ACC112 (cell line): ENCODE measurements at regions not wholly inside any gene's neighbourhood (a gene's known extent, or its start where the extent isn't known, plus 50 kb on each side); places are given as distances from the start of the nearest gene placed in this dataset.
A peak's percentile ranks its signal among the peaks of the same experiment; 100 is the strongest.

ENCODE experiments used
- H2AFZ ChIP-seq: fragments of 200-600 bp; sonication (generic); one replicate; pipeline ENCODE4 v1.6.0; 2017; ENCODE audit warnings: antibody characterized with exemption, low read length; ENCODE audit not compliant: unreplicated experiment
- H3K27ac ChIP-seq: fragments of 200-600 bp; sonication (generic); 2 replicates; pipeline ENCODE4 v1.5.1; 2014; ENCODE audit warnings: low read depth, mild to moderate bottlenecking, antibody characterized with exemption, low read length, moderate library complexity
- H3K27me3 ChIP-seq: fragments of 200-600 bp; sonication (generic); 2 replicates; pipeline ENCODE4 v1.6.1; 2014; ENCODE audit warnings: mild to moderate bottlenecking, antibody characterized with exemption, low read length, moderate library complexity, mixed read lengths; ENCODE audit not compliant: insufficient read depth
- H3K36me3 ChIP-seq: fragments of 200-600 bp; sonication (generic); 2 replicates; pipeline ENCODE4 v1.6.1; 2016; ENCODE audit warnings: mild to moderate bottlenecking, antibody characterized with exemption, low read length, moderate library complexity, mixed read lengths; ENCODE audit not compliant: insufficient read depth
- H3K4me1 ChIP-seq: fragments of 200-600 bp; sonication (generic); one replicate; pipeline ENCODE4 v1.6.1; 2016; ENCODE audit warnings: low read length, mixed read lengths; ENCODE audit not compliant: insufficient read depth, unreplicated experiment, control insufficient read depth
- H3K4me3 ChIP-seq: fragments of 200-600 bp; sonication (generic); 2 replicates; pipeline ENCODE4 v1.5.1; 2014; ENCODE audit warnings: mild to moderate bottlenecking, low read depth, low read length
- H3K79me2 ChIP-seq: fragments of 200-600 bp; sonication (generic); one replicate; pipeline ENCODE4 v1.6.0; 2016; ENCODE audit warnings: low read length; ENCODE audit not compliant: control insufficient read depth, unreplicated experiment, insufficient read depth

DNA sequence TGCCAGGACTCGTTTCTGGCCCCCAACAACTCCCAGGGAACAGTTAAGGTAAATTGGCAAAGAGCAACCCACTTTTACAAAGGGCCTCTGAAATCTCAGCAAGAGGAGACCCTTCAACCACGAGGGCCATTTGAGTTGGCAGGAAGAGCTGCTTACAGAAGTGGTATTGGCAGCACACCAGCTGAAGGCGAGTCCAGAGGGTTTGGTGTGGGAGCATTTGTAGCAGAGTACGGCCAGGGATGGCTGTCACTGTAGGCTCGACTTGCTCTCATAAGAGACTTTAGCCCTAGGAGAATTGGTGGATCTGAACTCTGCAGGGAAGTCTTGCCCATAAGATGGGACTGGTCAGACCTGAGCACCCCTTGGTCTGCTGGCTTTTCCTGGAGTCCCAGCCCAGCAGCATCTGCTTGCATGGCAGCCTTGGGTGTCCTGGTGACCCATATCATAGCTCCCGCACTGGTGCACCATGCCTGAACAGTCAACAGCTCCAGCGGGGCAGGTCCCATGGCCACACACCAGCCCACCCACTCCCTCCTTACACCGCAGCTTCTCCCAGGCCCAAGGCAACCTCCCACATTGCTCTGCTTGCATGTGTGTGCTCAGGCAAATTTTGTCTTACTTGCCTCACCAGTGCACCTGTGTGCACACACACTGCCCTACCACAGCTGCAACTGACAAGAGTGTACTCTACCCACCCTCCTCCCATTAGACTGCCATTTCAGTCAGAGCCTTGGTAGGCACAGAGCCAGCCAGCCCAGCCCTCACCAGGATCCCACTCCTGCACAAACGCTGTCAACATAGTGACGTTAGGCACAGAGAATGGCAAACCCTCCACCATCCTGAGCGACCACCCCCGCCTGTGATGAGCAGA is 861.6 kb upstream of the DPPA4 start:
- H3K27ac ChIP-seq, result no peak overlapping the region
- no peaks in the 10 kb centered on the region for H3K27me3 ChIP-seq
- no peak overlapping the region for H3K4me3 ChIP-seq
- no peaks in the 10 kb centered on the region for H3K79me2 ChIP-seq
- no peaks in the 10 kb centered on the region for H3K36me3 ChIP-seq
- H2AFZ ChIP-seq, result no peak overlapping the region
- H3K4me1 ChIP-seq, result no peaks in the 10 kb centered on the region

DNA sequence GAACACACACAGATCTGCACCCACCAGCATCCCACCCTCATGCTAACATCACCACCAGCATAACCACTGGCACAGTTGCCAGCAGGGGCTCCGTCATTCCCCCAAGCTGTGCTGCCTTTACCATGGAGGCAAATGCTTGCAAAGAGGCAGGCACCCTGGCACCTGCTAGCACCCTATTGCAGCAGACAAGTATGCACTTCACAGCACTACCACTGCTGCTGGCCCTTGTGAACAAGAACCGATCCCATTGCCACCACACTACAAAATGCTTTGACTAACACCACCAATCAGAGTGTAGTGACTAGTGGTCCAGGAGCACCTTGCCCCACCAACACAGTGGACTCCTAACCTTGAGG is 862.2 kb upstream of the DPPA4 start:
- Histone ChIP-seq H3K4me1 (no peaks in the 10 kb centered on the region), H3K79me2 (no peaks in the 10 kb centered on the region), H3K36me3 (no peaks in the 10 kb centered on the region), H2AFZ (no peak overlapping the region), H3K27me3 (no peaks in the 10 kb centered on the region), H3K27ac (no peak overlapping the region), H3K4me3 (no peak overlapping the region)

DNA sequence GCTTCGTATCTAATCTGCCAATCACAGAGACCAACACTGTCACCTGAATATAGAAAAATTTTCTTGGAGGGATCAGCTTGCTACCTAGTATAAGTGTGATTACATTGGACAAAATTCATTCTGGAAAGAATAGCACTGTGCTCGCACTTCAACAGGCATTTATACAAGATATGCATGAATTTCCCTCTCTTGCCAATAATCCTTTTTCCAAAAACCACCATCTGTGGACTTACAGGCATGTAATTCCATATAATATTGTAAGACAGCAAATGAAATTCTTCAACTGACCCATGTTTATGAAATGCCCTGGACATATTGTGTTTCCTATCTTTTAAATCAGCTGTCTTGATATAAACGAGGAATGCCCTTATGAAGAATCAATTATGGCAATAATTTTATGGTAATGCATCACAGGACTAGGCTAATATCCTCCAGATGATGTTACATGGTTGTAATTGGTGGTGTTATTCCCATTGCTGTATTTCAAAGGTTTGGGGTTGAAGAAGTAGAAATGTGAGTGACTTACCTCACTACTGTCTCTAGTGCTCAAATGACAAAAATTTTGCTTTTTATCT is 861.4 kb upstream of the NECTIN3 start:
- H3K4me3 ChIP-seq, result no peak overlapping the region
- H3K27me3 ChIP-seq, result no peaks in the 10 kb centered on the region
- no peaks in the 10 kb centered on the region for H3K4me1 ChIP-seq
- H3K36me3 ChIP-seq, result no peaks in the 10 kb centered on the region
- H2AFZ ChIP-seq, result no peak overlapping the region
- no peak overlapping the region for H3K27ac ChIP-seq
- H3K79me2 ChIP-seq, result no peaks in the 10 kb centered on the region

DNA sequence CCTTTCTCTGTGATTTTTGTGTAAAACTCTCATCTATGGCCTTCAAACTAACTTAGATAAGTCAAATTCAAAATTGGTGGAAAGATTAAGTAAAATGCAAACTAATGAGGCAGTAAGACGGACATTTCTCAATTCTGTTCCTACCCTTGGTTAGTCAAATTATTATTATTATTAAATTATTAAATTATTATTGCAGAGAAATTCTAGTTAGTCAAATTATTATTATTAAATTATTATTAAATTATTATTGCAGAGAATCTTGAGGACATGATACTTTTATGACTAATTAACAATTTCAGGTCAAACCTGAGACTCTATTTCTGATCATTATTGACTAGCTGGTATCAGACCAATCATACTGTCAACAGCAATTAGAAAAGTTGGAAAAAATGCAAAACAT is 845.0 kb upstream of the NECTIN3 start:
- Histone ChIP-seq H3K4me3 (no peak overlapping the region), H3K36me3 (no peaks in the 10 kb centered on the region), H3K79me2 (no peaks in the 10 kb centered on the region), H3K27ac (no peak overlapping the region), H3K27me3 (no peaks in the 10 kb centered on the region), H3K4me1 (peaks cover 2% of the 10 kb centered on the region), H2AFZ (no peak overlapping the region)

DNA sequence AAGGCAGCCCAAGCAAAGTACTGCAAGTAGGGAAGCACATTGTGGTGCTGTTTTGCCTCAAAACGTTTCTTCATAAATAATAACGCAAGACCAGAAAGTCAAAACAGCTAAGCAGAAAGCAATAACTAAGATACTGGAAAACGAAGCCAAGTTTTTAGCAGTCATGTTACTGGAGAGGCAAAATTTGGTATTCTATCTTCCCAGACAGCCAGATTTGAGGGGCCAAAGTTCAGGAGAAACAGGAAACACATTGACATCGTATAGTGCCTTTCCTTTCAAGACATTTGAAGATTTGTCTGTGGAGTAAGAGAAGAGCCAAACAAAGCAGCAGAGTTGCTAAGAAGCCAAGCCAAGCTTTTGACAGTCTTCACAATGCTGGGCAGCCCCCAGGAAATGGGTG is 843.6 kb upstream of the NECTIN3 start:
- no peaks in the 10 kb centered on the region for H3K36me3 ChIP-seq
- peaks cover 2% of the 10 kb centered on the region for H3K4me1 ChIP-seq
- no peaks in the 10 kb centered on the region for H3K79me2 ChIP-seq
- no peaks in the 10 kb centered on the region for H3K27me3 ChIP-seq
- H2AFZ ChIP-seq, result peak overlapping the region; percentile 66
- H3K27ac ChIP-seq, result no peak overlapping the region
- no peak overlapping the region for H3K4me3 ChIP-seq

DNA sequence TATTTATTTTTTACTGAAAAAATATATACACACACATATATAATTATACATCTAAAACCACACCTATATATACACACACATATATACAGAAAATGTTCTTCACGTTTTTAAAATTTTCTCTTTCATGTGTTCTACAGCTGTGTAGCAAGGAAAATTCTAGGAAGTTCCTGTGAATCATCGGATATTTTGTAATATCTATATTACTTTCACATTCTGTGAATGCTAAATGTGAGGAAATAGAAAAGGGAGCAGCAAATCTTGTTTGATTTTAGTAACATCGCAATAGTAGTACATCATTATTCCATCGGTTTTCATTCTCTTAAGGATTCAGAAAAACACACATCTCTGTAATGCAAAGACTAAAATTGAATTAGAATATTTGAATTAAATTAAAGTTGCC is 836.8 kb upstream of the NECTIN3 start:
- Histone ChIP-seq H3K79me2 (no peaks in the 10 kb centered on the region), H3K36me3 (no peaks in the 10 kb centered on the region), H3K27me3 (no peaks in the 10 kb centered on the region), H3K4me3 (no peak overlapping the region), H3K4me1 (no peaks in the 10 kb centered on the region), H3K27ac (no peak overlapping the region), H2AFZ (no peak overlapping the region)

DNA sequence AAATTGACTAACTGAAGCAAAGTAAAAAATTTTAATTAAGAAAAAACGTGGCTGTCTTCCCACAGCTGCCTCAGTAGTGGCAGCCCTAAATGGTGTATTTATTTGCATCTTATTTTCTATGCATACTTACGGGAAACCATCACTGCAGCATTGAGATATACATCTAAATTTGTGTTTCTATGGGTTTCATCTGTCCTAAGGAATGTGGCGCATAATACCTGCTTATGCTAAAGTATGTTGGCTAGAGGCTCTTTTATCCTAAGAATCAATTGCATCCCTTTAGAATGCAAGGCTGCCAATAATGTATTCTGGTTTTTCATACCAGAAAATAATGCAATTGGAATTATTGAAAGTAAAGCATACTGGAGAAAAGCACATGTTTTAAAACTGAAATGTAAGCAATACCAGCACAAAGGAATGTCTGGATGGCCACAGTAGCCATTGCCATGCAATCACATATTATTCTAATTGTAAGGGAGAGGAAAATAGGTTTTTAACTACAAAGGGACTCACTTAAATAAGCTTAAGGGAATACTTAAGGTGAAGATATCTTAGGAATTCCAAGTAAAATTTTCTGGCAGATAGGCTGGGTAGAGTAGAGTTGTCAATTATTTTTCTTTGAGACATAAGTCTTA is 834.5 kb upstream of the NECTIN3 start:
- no peaks in the 10 kb centered on the region for H3K79me2 ChIP-seq
- H3K27ac ChIP-seq, result no peak overlapping the region
- H3K27me3 ChIP-seq, result no peaks in the 10 kb centered on the region
- H3K4me1 ChIP-seq, result no peaks in the 10 kb centered on the region
- H3K4me3 ChIP-seq, result no peak overlapping the region
- no peak overlapping the region for H2AFZ ChIP-seq
- H3K36me3 ChIP-seq, result no peaks in the 10 kb centered on the region

DNA sequence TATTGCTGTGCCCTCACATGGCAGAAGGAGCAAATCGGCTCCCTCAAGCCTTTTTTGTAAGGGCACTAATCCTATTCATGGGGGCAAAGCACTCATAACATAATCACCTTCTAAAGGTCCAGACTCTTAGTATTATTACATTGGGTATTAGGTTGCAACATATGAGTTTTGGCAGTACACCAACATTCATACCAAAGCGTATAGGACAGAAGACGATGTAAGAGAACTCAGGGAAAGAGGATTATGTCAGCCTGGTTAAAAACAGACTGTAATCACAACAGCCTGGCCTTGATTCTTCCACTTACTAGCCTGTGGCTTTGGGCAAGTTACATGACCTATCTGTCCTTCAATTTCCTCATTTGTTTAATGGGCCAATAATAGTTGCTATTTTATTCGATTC is 828.5 kb upstream of the NECTIN3 start:
- Histone ChIP-seq H3K27ac (no peak overlapping the region), H3K79me2 (no peaks in the 10 kb centered on the region), H2AFZ (no peak overlapping the region), H3K4me1 (no peaks in the 10 kb centered on the region), H3K36me3 (no peaks in the 10 kb centered on the region), H3K4me3 (no peak overlapping the region), H3K27me3 (no peaks in the 10 kb centered on the region)

DNA sequence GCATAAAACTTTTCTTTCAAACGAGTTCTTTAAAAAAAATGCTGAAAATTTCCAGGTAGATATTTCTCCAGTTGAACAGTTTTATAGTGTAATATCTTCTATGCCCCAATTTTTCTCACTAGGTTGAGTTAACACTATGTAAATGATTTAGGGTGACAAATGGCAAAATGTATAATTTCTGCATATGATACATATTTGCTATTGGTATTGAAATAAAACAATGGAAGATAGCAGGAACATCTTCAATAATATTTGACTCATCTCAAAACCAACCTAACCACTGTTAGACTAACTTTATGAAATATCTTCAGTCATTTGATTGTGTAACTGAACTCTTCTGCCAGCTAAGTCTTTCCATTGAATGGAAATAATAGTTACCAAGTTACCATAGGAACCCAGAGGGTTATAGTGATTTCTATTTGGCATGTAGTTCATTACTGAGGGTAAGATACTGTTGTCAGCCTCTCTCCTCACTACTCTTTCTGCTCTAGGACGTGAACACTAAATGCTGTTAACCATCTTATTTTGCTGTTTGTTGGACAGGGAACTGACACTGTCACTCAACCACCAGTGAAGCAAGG is 824.7 kb upstream of the NECTIN3 start:
- Histone ChIP-seq H3K27ac (peak overlapping the region; percentile 27; the same call in 1 of the 2 replicates), H3K36me3 (no peaks in the 10 kb centered on the region), H3K4me1 (no peaks in the 10 kb centered on the region), H2AFZ (no peak overlapping the region), H3K4me3 (no peak overlapping the region), H3K79me2 (no peaks in the 10 kb centered on the region), H3K27me3 (no peaks in the 10 kb centered on the region)

DNA sequence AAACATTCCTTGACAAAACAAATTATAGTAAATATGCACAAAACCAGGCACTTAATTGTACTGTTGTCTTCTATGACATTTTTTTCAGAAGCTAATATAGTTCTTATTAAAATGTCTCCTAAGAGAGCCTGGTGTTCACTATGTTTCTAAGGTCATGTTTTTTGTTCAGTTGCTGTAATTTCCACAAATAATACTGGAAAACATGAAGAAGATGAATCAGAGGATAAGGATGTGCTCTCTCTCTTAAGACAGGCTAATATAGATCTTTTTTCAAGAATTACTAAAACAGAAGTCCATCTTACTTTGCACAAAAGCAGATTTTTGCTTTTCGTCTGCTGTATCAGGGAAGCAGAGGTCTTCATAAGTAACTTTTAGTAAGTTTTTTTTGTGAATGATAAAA is 823.0 kb upstream of the NECTIN3 start:
- Histone ChIP-seq H3K79me2 (no peaks in the 10 kb centered on the region), H3K4me1 (no peaks in the 10 kb centered on the region), H3K27me3 (no peaks in the 10 kb centered on the region), H3K36me3 (no peaks in the 10 kb centered on the region), H3K4me3 (no peak overlapping the region), H3K27ac (no peak overlapping the region), H2AFZ (peak overlapping the region; percentile 59)
